Glutamatergic neuron (in vitro differentiated cells): ENCODE measurements at regions not wholly inside any gene's neighbourhood (a gene's known extent, or its start where the extent isn't known, plus 50 kb on each side); places are given as distances from the start of the nearest gene placed in this dataset.

Experiments
- DNase-seq: peaks from one replicate; pipeline ENCODE4 v3.0.0; 2022
- H3K27ac Mint-ChIP-seq: one replicate; pipeline ENCODE4 v1.8.0; 2020; ENCODE audit warnings: mild to moderate bottlenecking, mixed read lengths, inconsistent platforms; ENCODE audit not compliant: unreplicated experiment
- H3K27me3 Mint-ChIP-seq: one replicate; pipeline ENCODE4 v1.8.0; 2020; ENCODE audit warnings: mild to moderate bottlenecking, moderate library complexity, mixed read lengths, inconsistent platforms; ENCODE audit not compliant: unreplicated experiment
- H3K36me3 Mint-ChIP-seq: one replicate; pipeline ENCODE4 v1.8.0; 2020; ENCODE audit warnings: mild to moderate bottlenecking, mixed read lengths, inconsistent platforms; ENCODE audit not compliant: unreplicated experiment
- H3K4me1 Mint-ChIP-seq: one replicate; pipeline ENCODE4 v1.8.0; 2020; ENCODE audit warnings: mild to moderate bottlenecking, low read depth, mixed read lengths, inconsistent platforms; ENCODE audit not compliant: unreplicated experiment
- H3K4me3 Mint-ChIP-seq: one replicate; pipeline ENCODE4 v1.8.0; 2020; ENCODE audit warnings: mild to moderate bottlenecking, mixed read lengths, inconsistent platforms; ENCODE audit not compliant: unreplicated experiment
- H3K9me3 Mint-ChIP-seq: one replicate; pipeline ENCODE4 v1.8.0; 2020; ENCODE audit warnings: mild to moderate bottlenecking, moderate library complexity, mixed read lengths, inconsistent platforms; ENCODE audit not compliant: unreplicated experiment
- CTCF ChIP-seq: fragments of 200-600 bp; sonication (generic); IDR thresholded peaks from one replicate; pipeline ENCODE4 v1.5.0; 2021; ENCODE audit not compliant: partially characterized antibody, unreplicated experiment

GRCh38 chr19:29283366-29283765 lies 70.4 kb upstream of the UQCRFS1 start:
- Mint-ChIP-seq H3K27ac (no peak overlapping the region), H3K4me3 (no peak overlapping the region), H3K4me1 (peaks cover 1% of the 10 kb centered on the region), H3K9me3 (no peaks in the 10 kb centered on the region), H3K27me3 (no peaks in the 10 kb centered on the region), H3K36me3 (peaks cover 8% of the 10 kb centered on the region)
- no peak for TF ChIP-seq CTCF
- no peak for DNase-seq

- TF ChIP-seq CTCF, result no peak
- peaks cover 8% of the 10 kb centered on the region for H3K36me3 Mint-ChIP-seq
- peaks cover 5% of the 10 kb centered on the region for H3K4me1 Mint-ChIP-seq
- DNase-seq, result no peak
- H3K9me3 Mint-ChIP-seq, result no peaks in the 10 kb centered on the region
- no peaks in the 10 kb centered on the region for H3K27me3 Mint-ChIP-seq
- no peak overlapping the region for H3K27ac Mint-ChIP-seq
- H3K4me3 Mint-ChIP-seq, result no peak overlapping the region
Observed at GRCh38 chr19:29285187-29285687, 72.3 kb upstream of the UQCRFS1 start.

GRCh38 chr19:29285878-29286277 lies 72.9 kb upstream of the UQCRFS1 start:
- H3K36me3 Mint-ChIP-seq, result peaks cover 8% of the 10 kb centered on the region
- peak; percentile 76 for DNase-seq
- no peaks in the 10 kb centered on the region for H3K27me3 Mint-ChIP-seq
- no peak overlapping the region for H3K4me3 Mint-ChIP-seq
- H3K27ac Mint-ChIP-seq, result no peak overlapping the region
- peaks cover 5% of the 10 kb centered on the region for H3K4me1 Mint-ChIP-seq
- peak; percentile 35 for TF ChIP-seq CTCF
- no peaks in the 10 kb centered on the region for H3K9me3 Mint-ChIP-seq

GRCh38 chr19:29287061-29287460 lies 74.1 kb upstream of the UQCRFS1 start:
- no peak overlapping the region for H3K27ac Mint-ChIP-seq
- DNase-seq, result no peak
- H3K9me3 Mint-ChIP-seq, result no peaks in the 10 kb centered on the region
- TF ChIP-seq CTCF, result no peak
- H3K4me3 Mint-ChIP-seq, result no peak overlapping the region
- H3K36me3 Mint-ChIP-seq, result peaks cover 8% of the 10 kb centered on the region
- H3K27me3 Mint-ChIP-seq, result no peaks in the 10 kb centered on the region
- H3K4me1 Mint-ChIP-seq, result peaks cover 8% of the 10 kb centered on the region

- no peaks in the 10 kb centered on the region for H3K27me3 Mint-ChIP-seq
Observed at GRCh38 chr19:29288256-29288655, 75.3 kb upstream of the UQCRFS1 start.

More at GRCh38 chr19:29288256-29288655, 75.3 kb upstream of the UQCRFS1 start:
- Mint-ChIP-seq H3K4me3 (no peak overlapping the region), H3K36me3 (peaks cover 8% of the 10 kb centered on the region), H3K9me3 (no peaks in the 10 kb centered on the region), H3K27ac (peak overlapping the region; percentile 48), H3K4me1 (peaks cover 8% of the 10 kb centered on the region)
- no peak for DNase-seq
- TF ChIP-seq CTCF, result no peak
